OCI-LY1 (cell line): ENCODE measurements at regions not wholly inside any gene's neighbourhood (a gene's known extent, or its start where the extent isn't known, plus 50 kb on each side); places are given as distances from the start of the nearest gene placed in this dataset.
A peak's percentile ranks its signal among the peaks of the same experiment; 100 is the strongest.

Experiments used
- H2AFZ ChIP-seq: fragments of 200-600 bp; sonication (generic), shearing (Covaris generic); 2 replicates; pipeline ENCODE4 v1.6.0; 2014; ENCODE audit warnings: antibody characterized with exemption, mild to moderate bottlenecking, low read length
- H3F3A ChIP-seq: fragments of 200-600 bp; sonication (generic), shearing (Covaris generic); 2 replicates; pipeline ENCODE4 v1.6.0; 2014; ENCODE audit warnings: mild to moderate bottlenecking, antibody characterized with exemption, low read length, moderate library complexity; ENCODE audit not compliant: insufficient read depth
- H3K27ac ChIP-seq: fragments of 200-600 bp; sonication (generic); 2 replicates; pipeline ENCODE4 v1.5.1; 2014; ENCODE audit warnings: low read length, mixed run types, mild to moderate bottlenecking, low read depth; ENCODE audit not compliant: poor library complexity, severe bottlenecking
- H3K27me3 ChIP-seq: fragments of 200-600 bp; sonication (generic); 2 replicates; pipeline ENCODE4 v1.6.0; 2014; ENCODE audit warnings: antibody characterized with exemption, mild to moderate bottlenecking, low read length, moderate library complexity; ENCODE audit not compliant: insufficient read depth
- H3K36me3 ChIP-seq: fragments of 200-600 bp; sonication (generic); 2 replicates; pipeline ENCODE4 v1.6.1; 2014; ENCODE audit warnings: mild to moderate bottlenecking, antibody characterized with exemption, low read length, moderate library complexity, mixed read lengths; ENCODE audit not compliant: insufficient read depth
- H3K4me1 ChIP-seq: fragments of 200-600 bp; sonication (generic); 2 replicates; pipeline ENCODE4 v1.5.1; 2014; ENCODE audit warnings: mild to moderate bottlenecking, low read length, moderate library complexity; ENCODE audit not compliant: insufficient read depth, severe bottlenecking
- H3K4me2 ChIP-seq: fragments of 200-600 bp; sonication (generic), shearing (Covaris generic); 2 replicates; pipeline ENCODE4 v1.6.1; 2014; ENCODE audit warnings: low read length
- H3K4me3 ChIP-seq: fragments of 200-600 bp; sonication (generic); 2 replicates; pipeline ENCODE4 v1.5.1; 2014; ENCODE audit warnings: low read length, low read depth, mild to moderate bottlenecking, mixed read lengths; ENCODE audit not compliant: poor library complexity, severe bottlenecking
- H3K79me2 ChIP-seq: fragments of 200-600 bp; shearing (Covaris generic); 2 replicates; pipeline ENCODE4 v1.6.1; 2016; ENCODE audit warnings: mixed run types, low read length, mixed read lengths; ENCODE audit not compliant: insufficient read depth
- H3K9ac ChIP-seq: fragments of 200-600 bp; sonication (generic), shearing (Covaris generic); 2 replicates; pipeline ENCODE4 v1.6.1; 2014; ENCODE audit warnings: mild to moderate bottlenecking, low read length, mixed read lengths
- H3K9me2 ChIP-seq: fragments of 200-600 bp; sonication (generic), shearing (Covaris generic); 2 replicates; pipeline ENCODE4 v1.6.1; 2014; ENCODE audit warnings: low read depth, mild to moderate bottlenecking, low read length, mixed read lengths
- H3K9me3 ChIP-seq: fragments of 200-600 bp; shearing (Covaris generic); 2 replicates; pipeline ENCODE4 v1.6.1; 2014; ENCODE audit warnings: low read length, mixed read lengths
- H4K20me1 ChIP-seq: fragments of 200-600 bp; sonication (generic), shearing (Covaris generic); 2 replicates; pipeline ENCODE4 v1.6.0; 2016; ENCODE audit warnings: mild to moderate bottlenecking, low read length; ENCODE audit not compliant: insufficient read depth
- EZH2 ChIP-seq: fragments of 200-600 bp; sonication (generic), shearing (Covaris generic); IDR thresholded peaks from 2 replicates; pipeline ENCODE4 v1.8.0; 2017; ENCODE audit warnings: borderline replicate concordance, mixed run types, mild to moderate bottlenecking, antibody characterized with exemption, low read length, moderate library complexity, mixed read lengths
- TF ChIP-seq, protein P1 (sequence below): fragments of 200-600 bp; sonication (generic), shearing (Covaris generic); IDR thresholded peaks from 2 replicates; pipeline ENCODE4 v1.5.1; 2017; ENCODE audit warnings: mild to moderate bottlenecking, antibody characterized with exemption, low read length, moderate library complexity, mixed read lengths

DNA sequence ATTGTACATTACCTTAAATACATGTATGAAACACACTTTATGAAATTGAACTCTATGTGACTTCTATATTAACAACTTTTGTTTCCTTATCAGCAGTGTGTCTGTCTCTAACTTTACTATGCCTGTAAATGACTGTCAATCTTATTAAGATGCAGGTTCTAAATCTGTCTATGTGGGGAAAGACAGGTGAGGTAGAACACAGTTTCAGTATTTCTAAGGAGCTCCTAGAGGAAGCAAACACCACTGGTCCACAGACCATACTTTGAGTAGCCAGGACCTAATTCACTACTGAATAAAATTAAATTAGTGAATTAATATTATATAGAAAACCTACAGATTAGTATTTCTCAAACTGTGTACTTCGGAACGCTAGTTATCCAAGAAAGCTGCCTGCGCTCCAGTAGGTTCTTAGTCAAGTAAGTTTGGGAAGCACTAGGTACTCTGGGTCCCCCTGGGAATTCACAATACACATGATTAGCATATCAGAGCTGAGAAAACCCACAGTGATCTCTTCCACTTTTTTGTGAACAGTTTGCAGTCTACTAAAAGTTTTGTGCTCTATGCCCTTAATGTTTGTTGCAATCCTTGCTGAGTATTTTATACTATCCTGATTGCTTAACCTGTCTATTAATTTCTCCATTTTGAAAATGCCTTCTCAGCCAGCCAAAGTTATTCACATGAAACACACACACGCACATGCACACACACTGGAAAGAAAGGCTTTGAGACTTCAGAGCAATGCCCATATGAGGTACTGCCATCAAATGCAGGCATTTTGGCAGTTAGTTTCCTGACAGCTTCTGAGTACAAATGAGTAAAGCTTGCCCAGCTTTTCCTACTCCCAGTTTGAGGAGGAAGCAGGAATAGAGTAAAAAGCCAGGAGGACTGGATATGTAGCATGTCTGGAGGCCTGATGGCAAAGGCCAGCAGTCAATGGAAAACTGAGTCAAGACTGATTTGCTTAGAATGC, 133.6 kb upstream of the CPEB2 start:
- Histone ChIP-seq H3K27me3 (no peaks in the 10 kb centered on the region), H3K9me2 (no peaks in the 10 kb centered on the region), H3K36me3 (no peaks in the 10 kb centered on the region), H2AFZ (no peak overlapping the region), H3K27ac (no peak overlapping the region), H3K4me2 (no peak overlapping the region), H3K4me3 (no peak overlapping the region), H3K9ac (no peak overlapping the region), H4K20me1 (no peaks in the 10 kb centered on the region), H3K9me3 (no peaks in the 10 kb centered on the region), H3K79me2 (no peaks in the 10 kb centered on the region), H3F3A (no peaks in the 10 kb centered on the region), H3K4me1 (no peaks in the 10 kb centered on the region)
- no peak for TF ChIP-seq EZH2
- TF ChIP-seq, protein P1, sequence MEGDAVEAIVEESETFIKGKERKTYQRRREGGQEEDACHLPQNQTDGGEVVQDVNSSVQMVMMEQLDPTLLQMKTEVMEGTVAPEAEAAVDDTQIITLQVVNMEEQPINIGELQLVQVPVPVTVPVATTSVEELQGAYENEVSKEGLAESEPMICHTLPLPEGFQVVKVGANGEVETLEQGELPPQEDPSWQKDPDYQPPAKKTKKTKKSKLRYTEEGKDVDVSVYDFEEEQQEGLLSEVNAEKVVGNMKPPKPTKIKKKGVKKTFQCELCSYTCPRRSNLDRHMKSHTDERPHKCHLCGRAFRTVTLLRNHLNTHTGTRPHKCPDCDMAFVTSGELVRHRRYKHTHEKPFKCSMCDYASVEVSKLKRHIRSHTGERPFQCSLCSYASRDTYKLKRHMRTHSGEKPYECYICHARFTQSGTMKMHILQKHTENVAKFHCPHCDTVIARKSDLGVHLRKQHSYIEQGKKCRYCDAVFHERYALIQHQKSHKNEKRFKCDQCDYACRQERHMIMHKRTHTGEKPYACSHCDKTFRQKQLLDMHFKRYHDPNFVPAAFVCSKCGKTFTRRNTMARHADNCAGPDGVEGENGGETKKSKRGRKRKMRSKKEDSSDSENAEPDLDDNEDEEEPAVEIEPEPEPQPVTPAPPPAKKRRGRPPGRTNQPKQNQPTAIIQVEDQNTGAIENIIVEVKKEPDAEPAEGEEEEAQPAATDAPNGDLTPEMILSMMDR: no peak

DNA sequence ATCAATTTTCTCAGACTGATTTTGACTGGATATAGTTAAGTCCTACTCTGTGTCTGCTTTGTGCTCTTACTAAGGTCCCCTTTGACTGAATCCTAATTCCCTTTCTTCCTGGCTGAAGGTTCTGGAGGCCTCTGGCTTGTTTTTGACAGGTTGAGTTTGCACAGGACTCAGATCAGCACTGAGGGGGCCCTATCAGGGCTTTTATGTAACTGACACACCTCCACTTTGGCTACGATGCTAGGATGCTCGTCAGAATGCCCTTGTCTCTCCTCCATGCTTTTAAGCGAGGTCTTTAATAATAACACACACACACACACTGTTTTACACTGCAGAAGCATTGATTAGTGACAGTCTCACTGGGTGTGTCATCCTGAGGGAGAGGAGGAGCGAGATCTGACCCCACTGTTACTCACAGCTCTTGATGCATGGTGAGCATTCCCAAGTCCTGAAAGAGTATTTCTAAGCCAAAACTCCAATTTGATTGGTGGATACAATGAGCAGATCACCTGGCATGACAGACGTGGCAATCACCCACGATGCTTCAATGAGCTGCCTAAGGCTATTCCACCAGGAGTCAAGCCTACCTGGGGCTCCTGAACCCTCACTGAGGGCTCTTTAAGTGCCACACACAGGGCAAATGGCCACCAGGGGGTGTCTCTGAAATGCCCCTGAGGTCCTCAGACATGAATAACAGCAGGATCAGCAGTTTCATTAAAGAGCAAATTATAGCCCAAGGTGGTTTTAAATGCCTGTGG, 130.4 kb upstream of the CPEB2 start:
- H3K27ac ChIP-seq: no peak overlapping the region
- no peak overlapping the region for H3K9ac ChIP-seq
- no peak for TF ChIP-seq EZH2
- TF ChIP-seq, protein P1: peak; percentile 36; the same call in 1 of the 2 replicates
- no peak overlapping the region for H2AFZ ChIP-seq
- no peaks in the 10 kb centered on the region for H3K4me1 ChIP-seq
- H3K4me2 ChIP-seq: no peak overlapping the region
- no peaks in the 10 kb centered on the region for H3K36me3 ChIP-seq
- no peaks in the 10 kb centered on the region for H3K27me3 ChIP-seq
- no peaks in the 10 kb centered on the region for H3K9me3 ChIP-seq
- no peak overlapping the region for H3K4me3 ChIP-seq
- H3K79me2 ChIP-seq: no peaks in the 10 kb centered on the region
- no peaks in the 10 kb centered on the region for H3K9me2 ChIP-seq
- H3F3A ChIP-seq: no peaks in the 10 kb centered on the region
- H4K20me1 ChIP-seq: no peaks in the 10 kb centered on the region

DNA sequence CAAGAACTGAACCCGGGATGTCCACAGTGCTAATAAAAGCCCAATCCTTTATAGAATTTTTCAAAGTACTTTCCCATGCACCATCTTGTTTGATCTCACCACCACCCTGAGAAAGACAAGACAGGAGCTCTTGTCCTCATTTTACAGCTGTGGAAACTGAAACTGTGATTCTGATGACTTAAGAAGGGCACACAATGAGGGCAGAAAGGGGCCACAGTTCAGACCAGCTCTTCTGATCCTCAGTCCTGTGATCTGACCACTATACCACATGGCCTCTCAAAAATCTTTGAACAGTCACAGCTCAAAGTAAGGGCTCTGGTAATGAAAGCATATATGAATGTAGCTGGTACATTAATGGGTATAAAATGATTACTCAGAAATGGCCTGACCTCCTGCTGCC, 127.3 kb upstream of the CPEB2 start:
- no peaks in the 10 kb centered on the region for H3K36me3 ChIP-seq
- no peaks in the 10 kb centered on the region for H3K4me1 ChIP-seq
- H3K79me2 ChIP-seq: no peaks in the 10 kb centered on the region
- no peak for TF ChIP-seq EZH2
- TF ChIP-seq, protein P1: no peak
- H3F3A ChIP-seq: no peaks in the 10 kb centered on the region
- no peaks in the 10 kb centered on the region for H3K27me3 ChIP-seq
- no peaks in the 10 kb centered on the region for H3K9me3 ChIP-seq
- no peak overlapping the region for H3K4me3 ChIP-seq
- H3K27ac ChIP-seq: no peak overlapping the region
- H4K20me1 ChIP-seq: no peaks in the 10 kb centered on the region
- H3K4me2 ChIP-seq: no peak overlapping the region
- H2AFZ ChIP-seq: no peak overlapping the region
- no peaks in the 10 kb centered on the region for H3K9me2 ChIP-seq
- no peak overlapping the region for H3K9ac ChIP-seq
